ENCODE measurements at regions not wholly inside any gene's neighbourhood (a gene's known extent, or its start where the extent isn't known, plus 50 kb on each side); places are given as distances from the start of the nearest gene placed in this dataset.

- no peak for TF ChIP-seq POLR2A (IDR thresholded peaks at IDR 0.05)
- TF ChIP-seq CTCF (IDR thresholded peaks at IDR 0.05): no peak
- no peak for TF ChIP-seq EP300 (IDR thresholded peaks at IDR 0.05)
- no peak for TF ChIP-seq POLR2AphosphoS5 (IDR thresholded peaks at IDR 0.05)
- ATAC-seq (ENCODE audit: low FRiP score in 2 of 2) (no peak), DNase-seq (no peak)
- no peak overlapping the region for H3K27ac ChIP-seq
- H3K9me3 ChIP-seq: peaks cover 0 to 3% (median 0%) of the 10 kb centered on the region in 4 donors
- H3K4me1 ChIP-seq: no peaks in the 10 kb centered on the region
- no peaks in the 10 kb centered on the region for H3K27me3 ChIP-seq
- no peaks in the 10 kb centered on the region for H3K36me3 ChIP-seq
- 55 to 100% methylated on average over 1 of the region's 1 CpG for WGBS, 2 donors
- no peak overlapping the region for H3K4me3 ChIP-seq
These were observed 168.1 kb upstream of the TACR1 start for GRCh38 chr2:75367401-75367800.

DNA sequence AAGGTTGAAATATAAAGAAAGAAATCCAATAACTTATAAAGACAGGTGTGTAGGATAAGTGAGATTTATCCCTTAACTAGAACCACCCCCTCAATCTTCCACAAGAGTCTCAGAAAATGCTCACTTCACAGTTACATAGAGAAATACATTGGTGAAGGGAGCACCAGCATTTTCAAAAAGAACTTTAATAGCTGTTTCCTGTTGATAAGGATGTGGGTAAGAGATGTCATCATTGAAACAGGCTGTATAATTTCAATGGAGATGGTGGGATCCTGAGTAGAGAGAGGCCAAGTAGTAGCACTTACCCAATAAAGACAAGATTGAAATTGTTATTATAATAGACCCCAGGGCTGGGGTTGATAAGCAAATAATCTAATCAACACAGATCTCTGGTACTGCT, 162.2 kb upstream of the TACR1 start:
- Histone ChIP-seq H3K27me3 (no peaks in the 10 kb centered on the region), H3K27ac (no peak overlapping the region), H3K4me1 (no peaks in the 10 kb centered on the region), H3K4me3 (no peak overlapping the region), H3K36me3 (no peaks in the 10 kb centered on the region), H3K9me3 (no peaks in the 10 kb centered on the region)
- DNase-seq: no peak
- no peak for ATAC-seq (ENCODE audit: low FRiP score in 2 of 2)
- no peak for TF ChIP-seq CTCF (IDR thresholded peaks at IDR 0.05)
- no peak for TF ChIP-seq POLR2AphosphoS5 (IDR thresholded peaks at IDR 0.05)
- no peak for TF ChIP-seq POLR2A (IDR thresholded peaks at IDR 0.05)
- TF ChIP-seq EP300 (IDR thresholded peaks at IDR 0.05): no peak

- no peaks in the 10 kb centered on the region for H3K9me3 ChIP-seq
- H3K27ac ChIP-seq: no peak overlapping the region
- H3K4me1 ChIP-seq: no peaks in the 10 kb centered on the region
- H3K4me3 ChIP-seq: no peak overlapping the region
- DNase-seq (no peak), ATAC-seq (ENCODE audit: low FRiP score in 2 of 2) (no peak)
- WGBS, 2 donors: 71 to 74% methylated on average over 1 of the region's 1 CpG
- TF ChIP-seq CTCF (IDR thresholded peaks at IDR 0.05): no peak
- TF ChIP-seq EP300 (IDR thresholded peaks at IDR 0.05): no peak
- no peak for TF ChIP-seq POLR2A (IDR thresholded peaks at IDR 0.05)
- TF ChIP-seq POLR2AphosphoS5 (IDR thresholded peaks at IDR 0.05): no peak
- H3K27me3 ChIP-seq: no peaks in the 10 kb centered on the region
- H3K36me3 ChIP-seq: no peaks in the 10 kb centered on the region
These were observed 161.6 kb upstream of the TACR1 start for GRCh38 chr2:75360945-75361344.

DNA sequence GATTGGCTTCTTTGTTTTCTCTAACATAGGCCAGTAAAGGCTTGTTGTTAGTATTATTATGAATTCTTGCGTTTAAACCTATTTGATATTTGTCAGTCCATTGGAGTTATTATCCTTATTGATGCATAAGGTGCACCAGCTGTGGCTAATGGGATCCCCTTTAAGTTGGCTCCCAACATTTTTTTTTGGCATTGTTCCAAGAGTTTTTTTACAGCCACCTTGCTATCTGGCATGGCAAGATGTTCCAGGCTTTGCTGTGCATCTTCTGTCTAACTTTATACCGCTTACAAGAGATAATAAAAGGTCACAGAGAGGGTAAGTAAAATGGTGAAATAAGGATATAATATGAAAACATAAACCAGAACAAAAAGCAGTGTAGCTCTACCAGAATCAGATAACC, 157.5 kb upstream of the TACR1 start:
- H3K27me3 ChIP-seq: no peaks in the 10 kb centered on the region
- no peak for ATAC-seq (ENCODE audit: low FRiP score in 2 of 2)
- DNase-seq: no peak

More for the DNA sequence above, 157.5 kb upstream of the TACR1 start:
- Histone ChIP-seq H3K4me3 (no peak overlapping the region), H3K36me3 (no peaks in the 10 kb centered on the region), H3K9me3 (no peaks in the 10 kb centered on the region), H3K4me1 (no peaks in the 10 kb centered on the region), H3K27ac (no peak overlapping the region)
- TF ChIP-seq CTCF (IDR thresholded peaks at IDR 0.05) (no peak), POLR2A (IDR thresholded peaks at IDR 0.05) (no peak), POLR2AphosphoS5 (IDR thresholded peaks at IDR 0.05) (no peak), EP300 (IDR thresholded peaks at IDR 0.05) (no peak)
- 61 to 75% methylated on average over 2 of the region's 2 CpGs for WGBS, 2 donors

All from upper lobe of left lung (tissue), 6 donors.